ENCODE measurements at regions not wholly inside any gene's neighbourhood (a gene's known extent, or its start where the extent isn't known, plus 50 kb on each side); places are given as distances from the start of the nearest gene placed in this dataset.

DNA sequence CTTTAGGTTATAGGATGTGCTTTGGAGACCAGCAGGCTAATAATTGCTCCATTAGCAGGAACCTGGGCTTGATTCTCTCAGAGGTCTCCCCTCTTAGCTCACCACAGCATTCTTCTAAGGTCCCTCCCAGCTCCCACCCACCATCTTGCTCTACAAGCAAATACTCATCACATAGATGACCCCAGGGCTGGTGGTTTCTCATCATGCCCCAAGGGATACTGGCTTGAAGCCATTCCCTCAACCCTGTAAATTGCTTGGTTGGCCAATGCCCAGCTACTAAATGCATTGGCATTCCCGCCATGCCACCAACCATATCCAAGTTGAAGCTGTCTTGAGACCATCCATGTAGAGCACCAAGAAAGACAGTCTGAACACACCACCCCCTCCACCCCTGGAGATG, 130.2 kb upstream of the NCAM1 start:
- H3K4me3 Mint-ChIP-seq: no peak overlapping the region
- peaks cover 10% of the 10 kb centered on the region for H3K9me3 Mint-ChIP-seq
- peaks cover 71% of the 10 kb centered on the region for H3K4me1 Mint-ChIP-seq
- H3K27ac Mint-ChIP-seq: no peak overlapping the region
- no peaks in the 10 kb centered on the region for H3K27me3 Mint-ChIP-seq (ENCODE audit: low read depth)
- no peaks in the 10 kb centered on the region for H3K36me3 Mint-ChIP-seq (ENCODE audit: low read depth)
- TF ChIP-seq, protein P1, sequence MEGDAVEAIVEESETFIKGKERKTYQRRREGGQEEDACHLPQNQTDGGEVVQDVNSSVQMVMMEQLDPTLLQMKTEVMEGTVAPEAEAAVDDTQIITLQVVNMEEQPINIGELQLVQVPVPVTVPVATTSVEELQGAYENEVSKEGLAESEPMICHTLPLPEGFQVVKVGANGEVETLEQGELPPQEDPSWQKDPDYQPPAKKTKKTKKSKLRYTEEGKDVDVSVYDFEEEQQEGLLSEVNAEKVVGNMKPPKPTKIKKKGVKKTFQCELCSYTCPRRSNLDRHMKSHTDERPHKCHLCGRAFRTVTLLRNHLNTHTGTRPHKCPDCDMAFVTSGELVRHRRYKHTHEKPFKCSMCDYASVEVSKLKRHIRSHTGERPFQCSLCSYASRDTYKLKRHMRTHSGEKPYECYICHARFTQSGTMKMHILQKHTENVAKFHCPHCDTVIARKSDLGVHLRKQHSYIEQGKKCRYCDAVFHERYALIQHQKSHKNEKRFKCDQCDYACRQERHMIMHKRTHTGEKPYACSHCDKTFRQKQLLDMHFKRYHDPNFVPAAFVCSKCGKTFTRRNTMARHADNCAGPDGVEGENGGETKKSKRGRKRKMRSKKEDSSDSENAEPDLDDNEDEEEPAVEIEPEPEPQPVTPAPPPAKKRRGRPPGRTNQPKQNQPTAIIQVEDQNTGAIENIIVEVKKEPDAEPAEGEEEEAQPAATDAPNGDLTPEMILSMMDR (IDR thresholded peaks at IDR 0.05; ENCODE audit: unreplicated experiment in 3 of 3): no peak

DNA sequence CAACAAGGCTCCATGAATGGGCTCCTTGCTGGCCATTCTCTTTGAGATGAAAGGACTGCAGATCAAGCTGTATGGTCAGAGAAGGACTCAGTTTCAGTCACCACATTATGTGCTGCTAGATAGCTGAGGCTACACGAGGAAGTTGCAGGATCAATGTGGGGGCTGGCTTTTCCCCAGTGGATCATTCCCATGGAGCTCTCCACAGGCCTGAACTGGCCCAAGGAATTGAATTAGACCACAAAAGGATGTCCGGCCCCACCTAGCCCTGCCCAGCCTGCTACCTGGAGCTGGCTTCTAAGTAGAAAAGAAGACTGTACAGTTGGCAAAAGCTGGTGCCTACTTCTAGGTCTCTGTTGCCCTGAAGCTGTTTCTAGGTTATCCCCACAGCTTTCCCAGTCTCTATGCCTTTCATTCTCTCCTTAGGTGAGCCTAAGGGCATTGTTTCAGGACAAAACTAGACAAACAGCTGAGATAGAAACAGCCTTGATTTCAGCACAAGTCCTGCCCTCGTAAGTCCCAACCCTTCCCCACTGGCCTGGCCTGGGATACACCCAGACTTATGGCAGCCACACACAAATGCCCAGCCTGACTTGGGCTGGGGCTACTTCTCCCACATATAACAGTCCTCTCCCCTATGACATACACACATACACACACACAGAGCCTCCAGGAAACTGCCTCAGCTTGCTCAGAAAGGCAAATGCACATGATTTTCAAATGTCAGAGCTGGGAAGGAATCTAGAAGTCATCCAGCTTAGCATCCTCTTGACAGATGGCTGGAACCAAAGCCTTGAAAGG, 129.1 kb upstream of the NCAM1 start:
- H3K4me1 Mint-ChIP-seq: peaks cover 71% of the 10 kb centered on the region
- no peak overlapping the region for H3K27ac Mint-ChIP-seq
- no peak overlapping the region for H3K4me3 Mint-ChIP-seq
- no peaks in the 10 kb centered on the region for H3K27me3 Mint-ChIP-seq (ENCODE audit: low read depth)
- TF ChIP-seq, protein P1 (IDR thresholded peaks at IDR 0.05; ENCODE audit: unreplicated experiment in 3 of 3): no peak
- H3K36me3 Mint-ChIP-seq (ENCODE audit: low read depth): no peaks in the 10 kb centered on the region
- H3K9me3 Mint-ChIP-seq: peaks cover 6% of the 10 kb centered on the region

- peak overlapping the region in 2 of 3 experiments; percentile 8 to 39 for H3K4me3 Mint-ChIP-seq
- H3K36me3 Mint-ChIP-seq (ENCODE audit: low read depth): no peaks in the 10 kb centered on the region
- H3K27ac Mint-ChIP-seq: peak overlapping the region; percentile 58 to 95 (median 94)
- no peaks in the 10 kb centered on the region for H3K9me3 Mint-ChIP-seq
- peaks cover 63% of the 10 kb centered on the region for H3K4me1 Mint-ChIP-seq
- TF ChIP-seq, protein P1 (IDR thresholded peaks at IDR 0.05; ENCODE audit: unreplicated experiment in 3 of 3): no peak
- no peaks in the 10 kb centered on the region for H3K27me3 Mint-ChIP-seq (ENCODE audit: low read depth)
Measured at GRCh38 chr11:112834277-112834755, 126.9 kb upstream of the NCAM1 start.

DNA sequence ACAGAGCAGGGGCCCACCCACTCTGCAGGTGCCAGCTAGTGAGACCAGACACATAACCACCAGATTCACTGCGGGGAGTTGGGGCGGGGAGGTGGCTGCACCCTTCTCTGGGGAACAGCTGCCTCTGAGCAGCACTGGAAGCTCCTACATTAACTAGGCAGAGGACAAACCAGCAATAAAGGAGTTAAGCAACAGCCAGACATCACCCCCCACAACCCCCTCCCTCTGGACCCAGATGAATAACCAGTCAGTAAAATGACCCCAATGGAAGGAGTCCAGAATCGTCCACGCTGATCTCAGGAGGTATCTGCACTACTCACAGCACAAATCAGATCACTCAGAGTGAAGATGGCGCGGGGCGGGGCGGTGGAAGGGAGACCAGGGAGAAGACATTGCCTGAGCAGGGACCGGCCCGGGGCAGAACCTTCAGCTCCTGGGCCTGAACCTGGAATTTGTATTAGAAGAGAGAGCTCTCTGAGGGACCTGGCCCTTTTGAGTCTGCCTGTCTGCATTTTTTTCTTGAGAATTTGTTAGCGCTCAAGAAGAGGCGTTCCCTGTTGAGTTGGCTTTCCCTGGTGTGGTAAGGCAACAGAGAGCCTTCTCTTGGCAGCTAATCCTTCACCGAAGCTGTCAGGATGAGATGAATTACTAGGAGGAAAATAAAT, 125.5 kb upstream of the NCAM1 start:
- H3K27ac Mint-ChIP-seq: peak overlapping the region; percentile 82 to 95 (median 94)
- no peaks in the 10 kb centered on the region for H3K9me3 Mint-ChIP-seq
- peak overlapping the region in 2 of 3 experiments; percentile 22 to 65 for H3K4me3 Mint-ChIP-seq

DNA sequence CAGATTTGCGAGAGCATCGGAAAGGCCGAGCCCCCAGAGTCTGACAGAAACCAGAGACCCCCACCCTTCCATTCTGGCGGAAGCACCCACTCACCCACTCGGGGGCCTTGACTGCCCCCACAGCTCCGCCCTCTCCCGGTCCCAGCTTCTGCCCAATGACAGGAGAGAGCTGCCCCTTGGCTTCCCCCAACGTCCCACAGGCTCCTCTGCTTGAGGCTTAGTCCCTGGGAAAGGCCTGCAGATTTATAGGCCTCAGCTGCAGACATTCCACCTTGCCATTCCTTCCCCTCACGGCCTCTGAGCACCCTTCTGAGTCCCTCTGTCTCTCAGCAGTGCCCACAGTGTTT, 125.0 kb upstream of the NCAM1 start:
- TF ChIP-seq, protein P1 (IDR thresholded peaks at IDR 0.05; ENCODE audit: unreplicated experiment in 3 of 3): no peak
- Mint-ChIP-seq H3K27me3 (ENCODE audit: low read depth) (no peaks in the 10 kb centered on the region), H3K36me3 (ENCODE audit: low read depth) (no peaks in the 10 kb centered on the region), H3K27ac (peak overlapping the region; percentile 82 to 95 (median 94)), H3K4me3 (peak overlapping the region in 2 of 3 experiments; percentile 13 to 65), H3K9me3 (no peaks in the 10 kb centered on the region), H3K4me1 (peaks cover 61% of the 10 kb centered on the region)

More for the DNA sequence above, 125.5 kb upstream of the NCAM1 start:
- TF ChIP-seq, protein P1 (IDR thresholded peaks at IDR 0.05; ENCODE audit: unreplicated experiment in 3 of 3): no peak
- Mint-ChIP-seq H3K27me3 (ENCODE audit: low read depth) (no peaks in the 10 kb centered on the region), H3K36me3 (ENCODE audit: low read depth) (no peaks in the 10 kb centered on the region), H3K4me1 (peaks cover 61% of the 10 kb centered on the region)
